ENCODE measurements at regions not wholly inside any gene's neighbourhood (a gene's known extent, or its start where the extent isn't known, plus 50 kb on each side); places are given as distances from the start of the nearest gene placed in this dataset.

DNA sequence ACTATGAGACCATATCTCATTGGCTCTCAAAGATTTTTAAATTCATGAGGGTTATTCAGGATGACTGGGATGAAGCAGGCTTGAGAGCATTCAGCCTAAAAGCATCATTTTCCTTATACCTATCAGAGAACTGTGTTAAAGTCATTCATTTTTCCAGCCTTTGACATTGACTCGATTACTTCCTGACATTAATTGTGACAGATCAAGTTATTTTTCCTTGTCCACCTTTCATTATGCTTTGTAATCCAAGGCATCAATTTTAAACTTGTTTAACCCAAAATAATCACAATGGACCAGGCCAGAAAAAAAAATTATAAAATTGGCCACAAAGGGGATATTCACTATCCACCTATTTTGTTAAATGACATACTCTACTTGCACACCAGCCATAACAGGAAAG lies 1606.8 kb upstream of the PIK3C3 start:
- TF ChIP-seq, protein P1, sequence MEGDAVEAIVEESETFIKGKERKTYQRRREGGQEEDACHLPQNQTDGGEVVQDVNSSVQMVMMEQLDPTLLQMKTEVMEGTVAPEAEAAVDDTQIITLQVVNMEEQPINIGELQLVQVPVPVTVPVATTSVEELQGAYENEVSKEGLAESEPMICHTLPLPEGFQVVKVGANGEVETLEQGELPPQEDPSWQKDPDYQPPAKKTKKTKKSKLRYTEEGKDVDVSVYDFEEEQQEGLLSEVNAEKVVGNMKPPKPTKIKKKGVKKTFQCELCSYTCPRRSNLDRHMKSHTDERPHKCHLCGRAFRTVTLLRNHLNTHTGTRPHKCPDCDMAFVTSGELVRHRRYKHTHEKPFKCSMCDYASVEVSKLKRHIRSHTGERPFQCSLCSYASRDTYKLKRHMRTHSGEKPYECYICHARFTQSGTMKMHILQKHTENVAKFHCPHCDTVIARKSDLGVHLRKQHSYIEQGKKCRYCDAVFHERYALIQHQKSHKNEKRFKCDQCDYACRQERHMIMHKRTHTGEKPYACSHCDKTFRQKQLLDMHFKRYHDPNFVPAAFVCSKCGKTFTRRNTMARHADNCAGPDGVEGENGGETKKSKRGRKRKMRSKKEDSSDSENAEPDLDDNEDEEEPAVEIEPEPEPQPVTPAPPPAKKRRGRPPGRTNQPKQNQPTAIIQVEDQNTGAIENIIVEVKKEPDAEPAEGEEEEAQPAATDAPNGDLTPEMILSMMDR (IDR thresholded peaks at IDR 0.05; ENCODE audit: extremely low read depth in 1 of 2, insufficient read depth in 1 of 2, low read depth in 1 of 2, low read length in 2 of 2): no peak
- TF ChIP-seq POLR2AphosphoS5 (IDR thresholded peaks at IDR 0.05; ENCODE audit: insufficient read depth, low read depth, low read length) (no peak), POLR2A (IDR thresholded peaks at IDR 0.05; ENCODE audit: low read depth, low read length) (no peak), MYC (IDR thresholded peaks at IDR 0.05; ENCODE audit: low read depth, low read length) (no peak), EZH2 (IDR thresholded peaks at IDR 0.05; ENCODE audit: borderline replicate concordance, low read depth, low read length, severe bottlenecking) (no peak), GATA2 (IDR thresholded peaks at IDR 0.05; ENCODE audit: insufficient read depth, insufficient read length, low read depth, low read length) (no peak), JUN (IDR thresholded peaks at IDR 0.05; ENCODE audit: borderline replicate concordance, insufficient read depth, insufficient read length, low read depth) (no peak)
- TF ChIP-seq, protein P2, sequence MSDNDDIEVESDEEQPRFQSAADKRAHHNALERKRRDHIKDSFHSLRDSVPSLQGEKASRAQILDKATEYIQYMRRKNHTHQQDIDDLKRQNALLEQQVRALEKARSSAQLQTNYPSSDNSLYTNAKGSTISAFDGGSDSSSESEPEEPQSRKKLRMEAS (IDR thresholded peaks at IDR 0.05; ENCODE audit: insufficient read depth, insufficient read length): no peak

All from endothelial cell of umbilical vein (primary cell).